NCI-H2196 (cell line): ENCODE measurements at regions not wholly inside any gene's neighbourhood (a gene's known extent, or its start where the extent isn't known, plus 50 kb on each side); places are given as distances from the start of the nearest gene placed in this dataset.
"Not testable (repeated sequence)": the region's sequence is repeated elsewhere in the genome, so short reads cannot be mapped to it uniquely, and the experiment has no call there.

ENCODE experiments used
- DNase-seq: peaks from one replicate; lab custom pipeline; 2025; ENCODE audit not compliant: unreplicated experiment; lab: John Stamatoyannopoulos, UW

DNA sequence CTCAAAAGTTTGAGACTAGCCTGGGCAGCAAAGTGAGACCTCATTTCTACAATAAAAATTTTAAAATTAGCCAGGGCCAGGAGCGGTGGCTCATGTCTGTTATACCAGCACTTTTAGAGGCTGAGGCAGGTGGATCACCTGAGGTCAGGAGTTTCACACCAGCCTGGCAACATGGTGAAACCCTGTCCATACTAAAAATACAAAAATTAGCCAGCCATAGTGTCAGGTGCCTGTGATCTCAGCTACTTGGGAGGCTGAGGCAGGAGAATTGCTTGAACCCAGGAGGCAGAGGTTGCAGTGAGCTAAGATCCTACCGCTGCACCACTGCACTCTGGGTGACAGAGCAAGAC lies 85.1 kb upstream of the MAP4 start:
- DNase-seq: not testable (repeated sequence)

DNA sequence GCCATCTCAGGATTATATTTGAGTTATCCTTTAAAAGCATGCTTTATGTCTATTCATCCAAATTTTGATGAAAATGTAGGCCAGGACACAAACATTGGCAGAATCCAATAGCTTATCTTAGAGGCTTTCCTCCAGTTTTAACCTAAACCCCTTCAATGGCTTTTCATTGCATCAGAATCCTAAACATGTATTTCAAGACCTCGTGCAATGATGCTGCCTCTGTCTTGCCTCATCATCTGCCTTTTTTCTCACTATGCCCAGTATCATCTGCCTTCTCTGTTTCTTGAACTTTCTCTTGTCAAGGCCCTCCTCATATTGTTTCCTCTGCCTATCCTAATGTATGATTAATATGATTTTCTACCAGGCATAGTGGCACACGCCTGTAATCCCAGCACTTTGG lies 76.1 kb upstream of the MAP4 start:
- DNase-seq: no peak

DNA sequence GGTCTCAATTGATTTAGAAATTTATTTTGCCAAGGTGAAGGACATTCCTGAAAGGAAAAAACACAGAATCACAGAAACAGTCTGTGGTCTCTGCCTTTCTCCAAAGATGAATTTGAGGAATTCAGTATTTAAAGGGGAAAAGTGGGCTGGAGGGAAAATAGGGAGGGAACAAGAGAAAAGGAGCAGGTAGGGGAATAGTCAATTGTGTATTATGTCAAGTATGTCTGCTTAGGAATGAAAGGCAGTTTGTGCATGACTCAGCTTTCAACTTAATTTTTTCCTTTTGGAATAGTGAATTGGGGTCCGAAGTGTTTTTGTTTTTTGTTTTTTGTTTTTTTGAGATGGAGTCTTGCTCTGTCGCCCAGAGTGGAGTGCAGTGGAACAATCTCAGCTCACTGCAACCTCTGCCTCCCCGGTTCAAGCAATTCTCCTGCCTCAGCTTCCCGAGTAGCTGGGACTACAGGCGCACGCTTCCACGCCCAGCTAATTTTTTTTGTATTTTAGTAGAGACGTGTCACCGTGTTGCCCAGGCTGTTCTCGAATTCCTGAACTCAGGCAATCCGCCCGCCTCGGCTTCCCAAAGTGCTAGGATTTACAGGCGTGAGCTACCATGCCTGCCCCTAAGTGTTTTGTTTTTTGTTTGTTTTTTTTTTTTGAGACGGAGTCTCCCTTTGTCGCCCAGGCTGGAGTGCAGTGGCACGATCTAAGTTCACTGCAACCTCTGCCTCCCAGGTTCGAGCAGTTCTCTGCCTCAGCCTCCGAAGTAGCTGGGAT lies 74.1 kb upstream of the MAP4 start:
- DNase-seq: no peak

GRCh38 chr3:48088749-48089466 lies 72.7 kb upstream of the MAP4 start:
- DNase-seq: peak; percentile 87

- DNase-seq: no peak
Measured at GRCh38 chr3:48088056-48088748, 72.0 kb upstream of the MAP4 start.

GRCh38 chr3:48086705-48087104 lies 70.5 kb upstream of the MAP4 start:
- DNase-seq: no peak

DNA sequence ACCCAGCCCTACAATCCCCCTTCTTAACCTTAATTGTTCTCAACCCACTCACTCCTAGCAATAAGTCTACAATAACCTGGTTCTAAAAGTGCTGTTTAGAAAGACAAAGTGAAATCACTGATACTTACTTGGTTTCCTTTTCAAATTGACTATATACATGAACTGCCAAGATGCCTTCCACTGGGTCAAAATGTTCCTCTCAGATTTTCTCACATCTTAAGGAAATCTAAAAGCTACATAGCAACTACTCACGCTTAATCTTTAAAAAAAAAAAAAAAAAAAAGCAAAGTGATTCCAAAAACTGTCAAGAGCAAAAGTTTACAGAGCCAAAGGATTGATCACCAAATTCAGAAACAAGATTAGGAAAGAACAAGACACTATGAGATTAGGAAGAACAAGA lies 68.7 kb upstream of the MAP4 start:
- DNase-seq: no peak

DNA sequence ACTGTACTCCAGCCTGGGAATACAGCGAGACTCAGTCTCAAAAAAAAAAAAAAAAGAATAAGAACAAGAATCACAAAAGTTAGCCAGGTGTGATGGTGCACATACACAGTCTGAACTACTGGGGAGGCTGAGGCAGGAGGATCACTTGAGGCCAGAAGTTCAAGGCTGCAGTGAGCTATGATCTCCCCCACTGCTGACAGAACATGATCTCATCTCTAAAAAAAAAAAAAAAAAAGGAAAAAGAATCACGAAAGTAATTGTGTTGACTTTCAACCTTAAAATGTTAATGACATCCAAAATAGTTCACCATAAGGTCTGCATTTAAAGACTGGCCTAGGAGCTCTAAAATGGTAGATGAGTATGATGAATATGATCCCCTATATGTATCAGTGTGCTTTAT lies 68.0 kb upstream of the MAP4 start:
- no peak for DNase-seq

GRCh38 chr3:48082580-48083184 lies 66.5 kb upstream of the MAP4 start:
- no peak for DNase-seq

DNA sequence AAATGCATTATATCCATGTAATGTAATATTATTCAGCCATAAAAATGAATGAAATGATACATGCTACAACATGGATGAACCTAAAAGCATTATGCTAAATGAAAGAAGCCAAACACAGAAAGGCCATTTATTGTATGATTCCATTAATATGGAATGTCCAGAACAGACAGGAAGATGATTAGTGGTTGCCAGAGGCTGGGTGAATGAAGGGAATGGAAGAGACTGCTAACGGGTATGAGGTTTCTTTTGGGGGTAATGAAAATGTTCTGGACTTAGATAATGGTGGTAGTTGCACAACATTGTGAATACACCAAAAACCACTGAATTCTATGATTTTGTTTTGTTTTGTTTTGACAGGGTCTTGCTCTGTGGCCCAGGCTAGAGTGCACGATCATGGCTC lies 61.6 kb upstream of the MAP4 start:
- no peak for DNase-seq

DNA sequence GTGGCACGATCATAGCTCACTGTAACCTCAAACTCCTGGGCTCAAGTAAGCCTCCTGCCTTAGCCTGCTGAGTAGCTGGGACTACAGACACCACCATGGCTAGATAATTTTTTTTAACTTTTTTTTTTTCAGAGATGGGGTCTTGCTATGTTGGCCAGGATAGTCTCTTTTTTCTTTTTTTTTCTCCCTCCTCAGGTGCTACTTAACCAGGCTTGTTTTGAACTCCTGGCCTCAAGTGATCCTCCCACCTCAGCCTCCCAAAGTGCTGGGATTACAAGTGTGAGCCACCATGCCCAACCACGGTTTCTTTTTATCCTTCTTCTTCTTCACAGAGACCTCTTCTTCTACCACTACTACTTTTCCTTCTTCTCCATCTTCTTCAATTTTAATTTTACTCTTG lies 53.8 kb upstream of the MAP4 start:
- no peak for DNase-seq

GRCh38 chr3:48069339-48069738 lies 53.1 kb upstream of the MAP4 start:
- no peak for DNase-seq

GRCh38 chr3:48068886-48069285 lies 52.7 kb upstream of the MAP4 start:
- no peak for DNase-seq

DNA sequence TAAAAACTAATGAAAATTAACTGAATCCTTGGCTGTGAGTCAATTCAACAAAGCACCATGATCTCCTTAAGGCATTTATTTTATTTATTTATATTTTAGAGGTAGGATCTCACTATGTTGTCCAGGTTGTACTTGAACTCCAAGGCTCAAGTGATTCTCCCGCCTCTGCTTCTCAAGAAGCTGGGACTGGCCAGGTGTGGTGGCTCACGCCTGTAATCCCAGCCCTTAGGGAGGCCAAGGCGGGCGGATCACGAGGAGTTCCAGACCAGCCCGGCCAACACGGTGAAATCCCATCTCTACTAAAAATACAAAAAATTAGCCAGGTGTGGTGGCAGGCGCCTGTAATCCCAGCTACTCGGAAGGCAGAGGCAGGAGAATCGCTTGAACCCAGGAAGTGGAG lies 52.1 kb upstream of the MAP4 start:
- not testable (repeated sequence) for DNase-seq

- DNase-seq: no peak
Measured at GRCh38 chr3:48067271-48067670, 51.1 kb upstream of the MAP4 start.
